ENCODE measurements at regions not wholly inside any gene's neighbourhood (a gene's known extent, or its start where the extent isn't known, plus 50 kb on each side); places are given as distances from the start of the nearest gene placed in this dataset.
"Not testable (repeated sequence)": the region's sequence is repeated elsewhere in the genome, so short reads cannot be mapped to it uniquely, and the experiment has no call there.

DNA sequence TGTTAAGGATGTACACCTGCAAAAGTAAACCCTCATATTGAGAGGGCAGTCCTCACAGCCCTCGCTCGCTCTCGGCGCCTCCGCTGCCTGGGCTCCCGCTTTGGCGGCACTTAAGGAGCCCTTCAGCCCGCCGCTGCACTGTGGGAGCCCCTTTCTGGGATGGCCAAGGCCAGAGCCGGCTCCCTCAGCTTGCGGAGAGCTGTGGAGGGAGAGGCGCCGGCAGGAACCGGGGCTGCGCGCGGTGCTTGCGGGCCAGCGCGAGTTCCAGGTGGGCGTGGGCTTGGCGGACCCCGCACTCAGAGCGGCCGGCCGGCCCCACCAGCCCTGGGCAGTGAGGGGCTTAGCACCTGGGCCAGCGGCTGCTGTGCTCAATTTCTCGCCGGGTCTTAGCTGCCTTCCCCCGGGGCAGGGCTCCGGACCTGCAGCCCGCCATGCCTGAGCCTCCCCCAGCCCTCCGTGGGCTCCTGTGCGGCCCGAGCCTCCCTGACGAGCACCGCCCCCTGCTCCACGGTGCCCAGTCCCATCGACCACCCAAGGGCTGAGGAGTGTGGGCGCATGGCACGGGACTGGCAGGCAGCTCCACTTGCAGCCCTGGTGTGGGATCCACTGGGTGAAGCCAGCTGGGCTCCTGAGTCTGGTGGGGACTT is 259.4 kb downstream of the KTN1 start:
- ATAC-seq; intact Hi-C loops (cut with micrococcal nuclease): not testable (repeated sequence)

DNA sequence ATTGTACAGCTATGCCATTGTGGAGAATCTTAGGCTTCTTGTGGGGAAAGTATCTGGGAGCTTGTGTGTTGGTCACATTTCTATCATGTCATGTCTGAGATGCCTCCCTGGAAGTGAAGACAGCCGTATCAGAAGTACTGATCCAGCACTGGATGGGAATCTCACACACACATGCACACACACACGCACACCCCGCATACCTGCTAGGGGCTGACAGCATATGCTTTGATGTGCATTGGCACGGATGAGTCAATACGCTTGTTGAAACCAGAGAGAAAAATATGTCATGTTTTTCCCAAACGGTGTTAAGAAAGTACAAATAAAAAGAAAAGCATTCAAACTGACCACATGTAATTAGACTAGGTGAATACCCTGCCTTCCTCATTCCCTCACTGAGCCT is 260.8 kb downstream of the KTN1 start:
- intact Hi-C loops (cut with micrococcal nuclease), result no loop called here

More for the DNA sequence above, 259.4 kb downstream of the KTN1 start:
- not testable (repeated sequence) for DNase-seq

DNA sequence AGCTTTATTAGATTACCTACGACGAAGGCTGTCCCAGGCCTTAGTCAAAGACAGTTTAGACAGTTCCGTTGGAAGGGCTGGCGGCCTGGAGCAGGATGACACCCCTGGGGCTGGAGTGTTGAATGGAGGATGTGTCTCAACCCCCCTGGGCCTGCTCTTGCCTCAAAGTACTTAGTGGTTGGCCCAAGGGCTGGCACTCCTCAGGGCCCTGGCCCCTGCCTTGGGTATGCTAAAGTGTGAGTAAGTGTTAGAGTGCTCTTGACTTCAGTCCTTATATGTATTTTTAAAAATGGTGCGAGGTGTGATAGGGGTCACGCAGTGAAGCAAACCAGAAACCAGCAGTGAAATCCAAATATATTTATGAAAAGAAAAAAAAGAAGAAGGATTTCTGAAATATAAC is 261.6 kb downstream of the KTN1 start:
- ATAC-seq (no peak), DNase-seq (no peak)
- intact Hi-C loops (cut with micrococcal nuclease), result no loop called here

More for the DNA sequence above, 260.8 kb downstream of the KTN1 start:
- no peak for DNase-seq
- no peak for ATAC-seq

DNA sequence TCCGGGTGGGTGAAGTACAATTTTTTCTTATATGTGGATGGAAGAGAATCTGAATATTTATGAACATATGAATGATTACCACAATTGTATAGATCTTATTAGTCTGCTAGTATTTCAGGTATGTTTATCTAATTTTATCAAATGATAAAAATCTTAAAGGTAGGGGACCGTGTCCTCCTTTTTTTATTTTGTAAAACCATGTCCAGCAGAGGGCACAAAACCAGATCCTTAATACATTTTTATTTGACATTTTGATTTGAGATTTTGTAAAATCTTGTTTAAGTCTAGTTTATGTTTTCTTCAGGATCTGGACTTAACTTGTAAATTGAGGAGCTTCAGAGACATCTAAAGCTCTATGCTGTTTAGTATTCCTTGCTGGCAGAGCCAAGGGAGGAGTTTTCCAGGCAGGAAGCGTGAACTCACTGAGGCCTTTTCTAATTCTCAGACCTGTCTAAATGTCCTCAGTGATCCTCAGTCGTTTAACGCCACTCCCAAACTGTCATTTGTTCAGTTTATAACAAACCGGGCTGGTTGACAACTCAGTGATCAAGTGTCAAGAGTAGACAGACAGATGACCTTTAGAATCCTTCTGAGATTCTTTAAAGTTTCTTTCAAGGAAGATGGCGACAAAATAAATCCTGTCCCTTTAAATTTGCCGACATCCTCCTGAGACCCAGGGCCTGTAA is 263.9 kb downstream of the KTN1 start:
- no peak for ATAC-seq
- intact Hi-C loops (cut with micrococcal nuclease), result no loop called here
- DNase-seq, result no peak

DNA sequence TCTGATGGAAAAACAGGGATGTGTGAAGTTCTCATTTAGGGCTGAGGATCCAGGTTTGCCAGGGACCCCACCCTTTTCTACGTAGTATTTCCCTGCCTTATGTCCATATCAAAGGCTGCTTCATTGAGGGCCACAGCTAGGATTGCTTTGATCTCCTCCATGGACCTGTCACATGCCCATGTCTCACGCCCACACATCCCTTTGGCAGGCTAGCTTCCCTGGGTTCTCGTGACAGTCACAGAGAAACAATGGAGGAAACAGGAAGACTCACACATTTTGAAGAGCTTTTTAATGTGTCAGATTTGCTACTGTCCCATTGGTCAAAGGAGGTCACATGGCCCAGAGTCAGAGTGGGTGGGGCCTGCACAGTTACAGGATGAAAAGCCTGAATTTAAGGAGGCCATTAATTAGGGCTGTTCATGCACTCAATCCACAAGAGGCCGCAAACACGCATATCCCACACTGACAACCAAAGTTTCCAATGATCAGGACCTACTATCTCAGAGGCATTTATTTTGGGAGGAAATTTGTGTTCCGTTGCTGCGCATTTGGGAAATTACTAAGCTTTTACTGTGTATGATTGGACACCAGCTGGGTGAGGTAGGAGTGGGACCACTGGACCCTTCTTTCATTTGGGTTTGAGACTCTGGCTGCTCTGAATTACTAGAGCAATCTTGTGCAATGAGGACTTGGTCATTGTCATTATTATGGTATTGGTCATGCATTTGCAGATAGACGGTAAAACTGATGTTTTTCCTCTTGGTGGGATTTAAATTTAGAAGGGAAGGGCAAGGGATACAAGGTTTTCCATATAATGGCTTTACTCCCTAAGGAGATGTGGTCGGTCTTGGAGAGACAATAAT is 266.2 kb downstream of the KTN1 start:
- DNase-seq (no peak), ATAC-seq (peak; percentile 33)
- intact Hi-C loops (cut with micrococcal nuclease), result no loop called here

DNA sequence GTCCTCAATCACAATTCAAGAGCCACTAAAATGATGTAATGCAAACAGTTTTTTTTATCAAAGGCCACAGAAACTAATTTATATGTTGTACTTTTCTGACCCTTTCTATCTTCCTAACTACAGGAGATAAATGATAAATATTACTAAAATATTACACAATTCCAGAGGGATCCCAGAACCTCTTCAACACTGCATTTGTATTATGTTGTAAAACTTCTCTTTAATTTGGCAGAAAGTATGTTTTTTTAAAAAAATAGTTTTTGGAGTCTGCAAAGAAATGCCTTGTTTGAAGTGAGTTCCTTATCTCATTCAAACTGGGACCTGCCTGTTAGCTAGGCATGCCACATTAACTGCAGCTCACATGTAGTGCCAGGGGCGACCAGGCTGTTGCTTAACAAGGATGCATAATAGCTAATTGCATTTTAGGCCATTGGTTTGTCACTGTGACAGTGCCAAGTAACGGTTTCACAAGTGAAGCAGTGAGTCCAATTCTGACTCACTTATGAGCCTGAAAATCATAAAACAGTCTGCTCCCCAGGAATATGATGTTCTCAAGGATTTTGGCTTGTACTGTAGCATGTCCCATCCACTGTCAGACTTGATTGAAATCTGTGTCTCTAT is 266.9 kb downstream of the KTN1 start:
- intact Hi-C loops (cut with micrococcal nuclease), result no loop called here
- ATAC-seq (peak; percentile 55), DNase-seq (peak; percentile 43)

DNA sequence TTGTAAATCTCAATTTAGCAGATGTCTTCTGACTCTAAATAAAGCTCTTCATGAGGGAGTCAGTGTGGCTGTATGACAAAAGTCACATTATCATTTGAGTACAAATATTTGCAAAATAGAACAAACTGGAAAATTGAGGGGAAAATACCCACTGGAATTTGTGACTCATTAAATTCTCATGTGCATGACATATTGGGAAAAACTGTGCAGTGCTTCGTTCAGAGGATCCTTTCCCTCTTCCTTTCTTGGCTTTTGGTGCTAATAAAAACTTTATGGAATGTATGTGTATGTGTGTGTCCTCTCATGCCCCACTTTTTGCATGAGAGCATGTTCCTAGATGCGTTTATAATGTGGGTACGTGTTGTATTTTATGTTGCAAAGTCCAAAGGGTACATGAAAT is 267.8 kb downstream of the KTN1 start:
- intact Hi-C loops (cut with micrococcal nuclease), result no loop called here
- no peak for ATAC-seq
- no peak for DNase-seq

DNA sequence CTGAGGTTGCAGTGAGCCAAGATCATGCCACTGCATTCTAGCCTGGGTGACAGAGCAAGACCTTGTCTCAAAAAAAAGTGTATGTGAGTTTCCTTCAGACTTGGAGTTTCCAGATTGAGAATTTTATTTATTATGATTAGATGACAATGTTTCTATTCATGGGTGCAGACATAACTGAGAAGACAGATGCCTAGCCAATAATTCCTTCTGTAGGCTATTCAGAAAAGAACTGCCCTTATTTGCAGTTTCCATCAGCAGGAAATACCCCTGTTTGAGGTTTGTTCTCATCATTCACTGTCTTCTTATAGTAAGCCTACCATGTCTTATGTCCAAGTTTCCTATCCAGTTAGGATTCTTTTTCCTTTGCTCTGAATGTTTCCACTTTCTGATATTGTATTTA is 269.0 kb downstream of the KTN1 start:
- DNase-seq (no peak), ATAC-seq (no peak)
- intact Hi-C loops (cut with micrococcal nuclease), result no loop called here

DNA sequence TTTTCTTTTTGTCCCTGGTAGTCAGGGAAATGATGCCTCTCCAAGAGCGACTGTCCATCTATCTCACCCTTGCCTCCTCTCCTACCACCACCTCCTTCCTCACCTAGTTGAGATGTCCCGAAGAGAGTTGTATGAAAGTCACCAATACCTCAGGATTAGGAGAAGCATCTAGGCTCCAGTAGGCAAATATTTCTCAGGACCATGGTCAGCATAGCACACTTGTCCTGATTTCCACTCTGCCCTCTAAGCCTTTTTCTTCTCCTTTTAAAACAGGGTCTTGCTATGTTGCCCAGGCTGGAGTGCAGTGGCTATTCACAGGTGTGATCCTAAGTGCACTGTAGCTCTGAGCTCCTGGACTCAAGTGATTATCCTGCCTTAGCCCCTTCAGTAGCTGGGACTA is 268.4 kb upstream of the PELI2 start:
- no peak for ATAC-seq
- no peak for DNase-seq
- intact Hi-C loops (cut with micrococcal nuclease), result no loop called here

DNA sequence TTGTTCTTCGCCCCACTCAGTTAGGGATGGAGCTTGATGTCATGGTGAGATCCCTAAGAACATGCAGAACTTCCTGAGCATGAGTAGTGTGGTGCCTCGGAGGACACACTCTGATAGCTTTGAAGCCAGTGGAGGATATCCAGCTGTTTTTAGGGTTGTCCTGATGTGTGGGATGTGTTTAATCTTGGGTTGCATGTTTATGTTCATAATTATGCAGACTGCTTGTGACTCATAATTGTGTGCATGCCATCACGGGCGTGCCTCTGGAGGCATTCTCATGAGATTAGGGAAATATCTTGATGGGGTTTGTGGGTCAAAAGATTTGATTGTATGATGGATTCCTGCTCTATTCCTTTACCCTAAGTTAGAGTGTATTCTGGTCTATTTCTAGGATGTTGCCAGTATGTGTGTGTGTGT is 267.4 kb upstream of the PELI2 start:
- intact Hi-C loops (cut with micrococcal nuclease), result no loop called here
- DNase-seq, result no peak
- peak; percentile 40 for ATAC-seq

DNA sequence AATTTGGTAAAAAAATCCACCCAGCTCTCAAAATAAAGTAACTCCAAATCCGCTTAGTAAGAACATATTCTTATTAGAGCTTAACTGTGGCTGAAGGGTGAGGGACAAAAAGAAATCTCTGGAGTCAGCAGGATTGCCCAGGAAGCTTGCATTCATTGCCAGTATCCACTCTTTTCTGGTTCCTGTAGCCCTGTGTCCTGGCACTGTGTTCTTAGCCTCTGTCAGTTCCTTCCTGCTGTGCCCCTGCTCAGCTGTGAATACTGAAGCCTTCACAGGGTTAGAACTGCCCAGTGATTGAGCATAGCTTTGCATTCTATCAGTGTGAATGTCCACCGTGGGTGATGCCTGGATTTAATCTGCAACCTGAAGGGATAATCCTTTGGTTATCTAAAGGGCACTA is 266.9 kb upstream of the PELI2 start:
- DNase-seq (no peak), ATAC-seq (peak; percentile 52)
- intact Hi-C loops (cut with micrococcal nuclease), result no loop called here

DNA sequence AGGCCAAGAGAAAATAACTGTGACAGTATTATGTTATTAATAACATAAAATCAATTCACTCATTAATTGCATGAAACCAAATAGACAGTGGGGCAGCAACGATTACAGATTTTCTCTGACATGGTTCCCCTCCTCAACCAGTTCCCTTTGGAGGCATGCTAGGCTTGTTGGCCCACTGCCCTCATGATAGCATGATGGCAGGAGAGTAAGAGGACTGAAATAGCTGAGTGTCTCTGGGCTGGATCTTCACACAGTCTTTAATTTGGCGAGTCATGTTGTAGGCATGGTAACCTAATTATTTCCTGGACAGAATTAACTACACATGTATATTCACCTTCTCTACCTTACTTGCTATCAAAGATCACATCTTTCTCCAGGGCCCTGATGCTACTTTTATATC is 266.2 kb upstream of the PELI2 start:
- ATAC-seq, result peak; percentile 84
- DNase-seq, result peak; percentile 54
- intact Hi-C loops (cut with micrococcal nuclease), result no loop called here

DNA sequence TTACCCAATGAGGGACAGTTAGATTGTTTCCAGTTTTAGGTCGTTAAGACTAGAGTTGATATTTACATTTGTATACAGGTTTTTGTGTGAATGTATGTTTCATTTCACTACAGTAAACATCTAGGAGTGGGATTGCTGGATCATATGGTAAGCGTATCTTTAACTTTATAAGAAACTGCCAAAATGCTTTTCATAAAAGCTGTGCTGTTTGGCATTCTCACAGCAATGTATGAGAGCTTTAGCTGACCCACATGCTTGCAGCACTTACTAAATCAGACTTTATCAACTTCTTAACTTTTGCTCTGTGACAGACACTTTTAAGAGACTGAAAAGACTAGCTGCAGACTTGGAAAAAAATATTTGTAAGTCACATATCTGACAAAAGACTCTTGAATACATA is 262.5 kb upstream of the PELI2 start:
- intact Hi-C loops (cut with micrococcal nuclease), result no loop called here
- ATAC-seq, result no peak

DNA sequence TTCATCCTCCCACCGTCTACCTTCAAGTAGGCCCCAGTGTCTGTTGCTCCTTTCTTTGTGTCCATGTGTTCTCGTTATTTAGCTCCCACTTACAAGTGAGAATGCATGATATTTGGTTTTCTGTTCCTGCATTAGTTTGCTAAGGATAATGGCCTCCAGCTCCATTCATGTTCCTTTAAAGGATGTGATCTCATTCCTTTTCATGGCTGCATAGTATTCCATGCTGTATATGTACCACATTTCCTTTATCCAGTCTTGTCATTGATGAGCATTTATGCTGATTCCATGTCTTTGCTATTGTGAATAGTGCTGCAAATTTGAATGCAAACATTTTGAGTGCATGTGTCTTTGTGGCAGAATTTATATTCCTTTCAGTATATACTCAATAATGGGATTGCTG is 259.6 kb upstream of the PELI2 start:
- intact Hi-C loops (cut with micrococcal nuclease), result no loop called here
- DNase-seq, result no peak
- no peak for ATAC-seq

More for the DNA sequence above, 262.5 kb upstream of the PELI2 start:
- no peak for DNase-seq

DNA sequence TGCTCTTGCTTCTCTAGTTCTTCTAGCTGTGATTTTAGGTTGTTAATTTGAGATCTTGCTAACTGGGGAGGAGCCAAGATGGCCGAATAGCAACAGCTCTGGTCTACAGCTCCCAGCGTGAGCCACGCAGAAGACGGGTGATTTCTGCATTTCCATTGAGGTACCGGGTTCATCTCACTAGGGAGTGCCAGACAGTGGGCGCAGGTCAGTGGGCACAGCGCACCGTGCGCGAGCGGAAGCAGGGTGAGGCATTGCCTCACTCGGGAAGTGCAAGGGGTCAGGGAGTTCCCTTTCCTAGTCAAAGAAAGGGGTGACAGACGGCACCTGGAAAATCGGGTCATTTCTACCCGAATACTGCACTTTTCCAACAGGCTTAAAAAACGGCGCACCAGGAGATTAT is 256.6 kb upstream of the PELI2 start:
- intact Hi-C loops (cut with micrococcal nuclease); ATAC-seq; DNase-seq: not testable (repeated sequence)

DNA sequence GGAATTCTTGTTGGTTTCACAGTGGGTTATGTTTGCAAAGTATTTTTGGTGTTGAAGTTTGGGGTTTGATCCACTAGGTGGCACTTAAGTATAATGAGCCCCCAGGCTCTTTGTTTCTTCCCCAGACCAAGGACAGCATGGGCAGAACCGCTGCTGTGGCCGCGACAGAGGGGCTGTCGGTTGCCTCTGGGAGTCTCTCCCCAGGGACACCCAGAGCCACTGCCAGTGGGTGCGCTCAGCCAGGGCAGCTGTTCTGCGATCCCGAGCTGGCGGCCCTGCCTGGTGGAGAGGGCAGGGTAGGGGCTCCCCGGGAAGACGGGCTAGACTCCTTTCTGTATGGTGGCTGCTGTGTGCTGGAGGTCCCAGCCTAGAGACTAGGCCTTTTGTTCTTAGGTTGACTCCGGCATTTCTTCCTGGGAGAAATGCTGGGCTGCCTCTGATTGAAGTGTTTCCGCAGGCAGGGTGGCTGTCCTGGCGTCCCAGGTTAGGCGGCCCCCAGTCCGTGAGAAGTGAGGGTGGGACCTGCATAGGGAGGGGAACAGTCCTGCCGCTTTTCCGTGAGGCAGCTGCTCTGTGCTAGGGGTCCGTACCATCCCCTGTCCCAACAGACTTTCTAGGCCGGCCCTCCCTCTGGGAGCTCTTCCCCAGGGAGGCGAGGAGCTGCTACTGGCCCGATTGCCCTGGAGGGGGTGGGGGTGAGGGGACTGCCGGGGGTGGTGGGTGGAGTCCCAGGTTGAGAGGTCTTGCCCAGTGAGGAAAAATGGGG is 253.1 kb upstream of the PELI2 start:
- intact Hi-C loops (cut with micrococcal nuclease), result no loop called here
- DNase-seq, result no peak

DNA sequence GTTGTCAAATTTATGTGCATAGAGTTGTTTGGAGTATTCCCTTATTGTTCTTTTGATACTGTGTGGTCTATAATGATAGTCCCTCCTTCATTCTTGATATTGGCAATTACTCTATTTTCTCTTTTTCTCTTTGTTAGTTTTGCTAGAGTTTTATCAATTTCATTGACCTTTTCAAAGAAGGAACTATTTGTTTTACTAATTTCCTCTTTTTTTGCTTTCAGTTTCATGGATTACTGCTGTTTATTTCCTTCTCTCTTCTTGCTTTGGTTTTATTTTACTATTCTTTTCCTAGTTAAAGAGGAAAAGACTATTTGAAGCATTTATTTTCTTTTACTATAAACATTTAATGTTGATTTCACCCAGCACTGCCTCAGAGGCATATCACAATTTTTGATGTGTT is 250.9 kb upstream of the PELI2 start:
- ATAC-seq (no peak), DNase-seq (no peak)
- intact Hi-C loops (cut with micrococcal nuclease), result no loop called here

More for the DNA sequence above, 253.1 kb upstream of the PELI2 start:
- ATAC-seq, result no peak

DNA sequence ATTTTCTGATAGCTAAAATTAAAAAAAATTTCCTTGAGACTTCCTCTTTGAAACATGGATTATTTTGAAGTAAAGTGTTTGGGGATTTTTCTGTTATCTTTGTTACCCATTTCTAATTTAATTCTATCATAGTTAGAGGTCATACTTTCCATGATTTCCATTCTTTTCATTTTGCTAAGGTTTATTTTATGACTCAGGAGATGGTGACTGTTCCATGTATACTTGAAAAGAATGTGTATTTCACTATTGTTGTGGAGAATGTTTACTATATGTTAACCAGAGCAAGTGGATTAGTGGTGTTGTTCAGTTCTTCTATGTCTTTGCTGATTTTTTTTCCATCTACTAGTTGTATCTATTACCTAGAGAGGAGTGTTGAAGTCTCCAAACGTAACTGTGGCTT is 250.5 kb upstream of the PELI2 start:
- ATAC-seq, result no peak
- DNase-seq, result no peak
- intact Hi-C loops (cut with micrococcal nuclease), result no loop called here

DNA sequence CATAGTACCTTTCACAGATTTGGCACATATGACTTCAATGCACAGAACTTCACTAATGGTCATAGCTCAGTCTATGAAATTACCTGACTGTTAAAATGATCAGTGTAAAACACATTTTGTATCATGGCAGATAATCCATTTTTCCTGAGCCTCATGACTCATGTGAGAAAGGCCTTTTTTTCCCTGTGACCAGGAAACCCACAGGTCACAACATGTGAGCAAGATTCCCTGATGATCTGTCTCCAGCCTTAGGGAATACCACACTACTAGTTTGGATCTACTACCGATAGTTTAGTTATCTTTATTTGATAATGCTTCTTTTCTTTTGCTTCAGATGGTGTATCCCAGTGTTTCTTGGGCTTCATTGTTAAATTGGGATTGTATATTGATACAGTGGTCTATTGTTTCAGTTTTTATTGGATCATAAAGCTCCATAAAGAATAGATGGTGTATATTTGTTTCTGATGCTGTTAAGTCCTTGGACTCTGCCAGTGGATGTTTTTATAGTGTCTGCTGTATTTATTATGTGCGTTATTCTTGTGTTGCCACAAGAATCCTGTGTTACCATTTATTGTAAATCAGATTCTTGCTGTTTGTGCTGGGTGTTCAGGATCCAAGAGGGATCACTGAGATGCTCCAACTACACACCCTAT is 248.7 kb upstream of the PELI2 start:
- no peak for ATAC-seq
- no peak for DNase-seq
- intact Hi-C loops (cut with micrococcal nuclease), result no loop called here
